ENCODE measurements at regions not wholly inside any gene's neighbourhood (a gene's known extent, or its start where the extent isn't known, plus 50 kb on each side); places are given as distances from the start of the nearest gene placed in this dataset.

GRCh38 chr3:66706890-66707289 is 206.1 kb upstream of the LRIG1 start:
- TF ChIP-seq CTCF (IDR thresholded peaks at IDR 0.05) (no peak), ZFX (IDR thresholded peaks at IDR 0.05; ENCODE audit: borderline replicate concordance) (no peak)
